GM18909 (cell line): ENCODE measurements at regions not wholly inside any gene's neighbourhood (a gene's known extent, or its start where the extent isn't known, plus 50 kb on each side); places are given as distances from the start of the nearest gene placed in this dataset.
"Not testable (repeated sequence)": the region's sequence is repeated elsewhere in the genome, so short reads cannot be mapped to it uniquely, and the experiment has no call there.

Source experiments
- ATAC-seq: cut with Tn5 transposase; IDR thresholded peaks from one replicate; pipeline ENCODE4 v1.9.1; 2021; ENCODE audit warnings: mild to moderate bottlenecking; ENCODE audit not compliant: unreplicated experiment, poor library complexity

DNA sequence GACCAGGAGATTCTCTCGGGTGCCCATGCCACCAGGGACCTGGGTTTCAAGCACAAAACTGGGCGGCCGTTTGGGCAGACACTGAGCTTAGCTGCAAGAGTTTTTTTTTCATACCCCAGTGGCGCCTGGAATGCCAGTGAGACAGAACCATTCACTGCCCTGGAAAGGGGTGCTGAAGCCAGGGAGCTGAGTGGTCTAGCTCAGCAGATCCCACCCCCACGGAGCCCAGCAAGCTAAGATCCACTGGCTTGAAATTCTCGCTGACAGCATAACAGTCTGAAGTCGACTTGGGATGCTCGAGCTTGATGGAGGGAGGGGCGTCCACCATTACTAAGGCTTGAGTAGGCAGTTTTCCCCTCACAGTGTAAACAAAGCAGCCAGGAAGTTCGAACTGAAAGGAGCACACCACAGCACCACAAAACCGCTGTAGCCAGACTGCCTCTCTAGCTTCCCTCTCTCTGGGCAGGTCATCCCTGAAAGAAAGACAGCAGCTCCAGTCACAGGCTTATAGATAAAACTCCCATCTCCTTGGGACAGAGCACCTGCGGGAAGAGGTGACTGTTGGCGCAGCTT lies 157.7 kb downstream of the GIPC2 start:
- ATAC-seq: not testable (repeated sequence)

DNA sequence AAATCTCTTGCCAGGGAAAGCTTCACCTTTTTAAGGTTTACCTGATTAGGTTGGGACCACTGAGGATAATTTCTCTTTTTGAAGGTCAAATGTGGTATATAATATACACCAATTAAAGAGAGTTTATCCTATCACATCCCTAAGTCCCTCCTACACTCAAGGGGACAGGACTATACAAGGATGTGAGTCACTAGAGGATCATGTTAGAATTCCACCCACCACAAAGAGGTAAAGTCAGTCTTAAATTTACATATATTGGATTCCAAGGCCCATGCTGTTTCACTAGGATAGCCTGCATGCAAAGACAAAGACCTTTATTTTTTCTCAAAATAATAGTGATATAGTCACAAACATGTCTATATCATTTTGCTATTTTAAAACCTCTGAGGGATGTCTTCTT lies 164.4 kb downstream of the GIPC2 start:
- ATAC-seq: no peak

DNA sequence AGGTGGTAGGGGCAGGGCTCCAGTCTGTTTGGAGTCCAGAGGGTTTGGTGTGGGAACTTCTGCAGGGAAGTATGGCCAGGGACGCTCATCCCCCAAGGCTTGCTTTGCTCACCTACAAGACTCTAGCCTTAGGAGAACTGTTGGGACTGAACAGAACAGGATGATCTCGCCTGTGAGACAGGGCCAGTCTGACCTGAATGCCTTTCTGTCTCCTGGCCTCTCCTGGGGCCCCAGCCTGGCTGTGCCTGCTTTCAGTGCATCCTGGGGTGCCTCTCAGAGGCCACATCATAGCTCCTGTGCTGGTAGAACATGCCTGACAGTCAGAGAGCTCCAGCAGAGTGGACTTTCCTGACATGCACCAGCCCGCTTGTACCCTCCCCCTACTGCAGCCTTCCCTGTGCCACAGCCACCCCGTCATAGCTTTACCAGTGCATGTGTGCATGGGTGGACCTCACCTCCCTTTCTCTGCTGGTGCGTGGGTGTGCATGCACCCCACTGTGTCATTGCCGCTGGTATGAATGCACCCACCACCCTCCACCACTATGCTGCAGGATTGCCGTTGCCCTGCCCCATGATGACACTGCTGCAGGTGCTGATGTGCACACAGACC lies 165.8 kb downstream of the GIPC2 start:
- ATAC-seq: no peak

DNA sequence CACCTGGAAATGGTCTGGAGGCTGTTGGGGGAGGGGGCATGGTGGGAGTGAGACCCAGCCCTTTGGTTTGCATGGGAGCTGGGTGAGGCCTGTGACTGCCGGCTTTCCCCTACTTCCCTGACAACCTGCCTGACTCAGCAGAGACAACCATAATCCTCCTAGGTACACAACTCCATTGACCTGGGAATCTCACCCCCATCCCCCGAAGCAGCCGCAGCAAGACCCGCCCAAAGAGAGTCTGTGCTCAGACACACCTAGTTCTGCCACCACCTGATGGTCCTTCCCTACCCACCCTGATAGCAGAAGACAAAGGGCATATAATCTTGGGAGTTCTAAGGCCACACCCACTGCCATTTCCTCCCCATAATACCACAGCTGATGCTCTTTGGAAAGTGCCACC lies 168.6 kb downstream of the GIPC2 start:
- no peak for ATAC-seq

DNA sequence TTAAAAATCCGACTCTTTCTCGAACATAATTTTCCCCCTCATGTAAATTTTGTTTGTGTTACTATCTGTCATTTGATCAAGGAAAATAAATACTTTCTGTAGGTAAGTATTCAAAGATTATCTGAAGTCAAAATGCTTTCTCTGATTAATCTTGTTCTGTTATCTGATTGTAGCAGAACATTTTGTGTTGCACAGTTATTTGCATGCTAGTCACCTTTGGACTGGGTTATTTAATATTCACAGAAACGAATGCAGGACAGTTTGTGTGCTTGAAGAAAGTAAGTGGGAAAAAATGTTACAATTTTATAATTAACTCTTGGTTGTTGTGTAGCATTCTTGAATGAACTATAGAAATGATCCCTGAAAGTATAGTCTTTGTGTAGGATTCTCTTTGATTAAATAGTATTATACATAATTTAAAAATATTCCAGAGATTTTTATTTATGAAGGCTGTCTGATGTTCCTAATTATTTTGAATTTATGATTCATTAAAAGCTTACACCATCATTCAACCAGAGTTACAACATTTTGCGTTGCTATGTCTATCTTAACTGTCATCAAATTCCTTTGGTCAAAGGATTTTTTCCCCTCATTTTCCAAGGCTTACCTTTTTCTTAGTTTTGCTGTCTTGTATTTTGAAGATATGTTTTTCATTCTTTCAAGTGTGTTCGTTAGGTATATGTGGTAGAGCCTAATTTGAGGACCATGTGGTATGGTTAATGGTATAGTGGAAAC lies 176.6 kb downstream of the GIPC2 start:
- no peak for ATAC-seq

DNA sequence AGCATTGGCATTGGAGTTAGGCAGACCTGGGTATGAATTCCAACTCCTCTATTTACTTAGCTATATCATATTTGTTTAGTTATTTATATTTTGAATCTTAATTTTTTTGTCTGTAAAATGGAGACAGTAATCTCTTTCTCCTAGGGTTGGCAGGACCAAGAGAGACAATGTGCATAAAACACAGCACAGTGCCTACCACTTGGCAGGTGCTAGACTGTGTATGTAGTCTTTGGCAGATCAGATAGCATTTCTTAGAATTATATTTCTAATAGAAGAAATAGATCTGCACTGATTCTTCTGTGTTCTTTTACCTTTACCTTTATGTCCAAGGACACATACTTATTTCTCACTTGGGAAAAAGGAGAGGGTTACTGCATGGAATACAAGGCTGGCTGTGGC lies 177.2 kb downstream of the GIPC2 start:
- no peak for ATAC-seq

DNA sequence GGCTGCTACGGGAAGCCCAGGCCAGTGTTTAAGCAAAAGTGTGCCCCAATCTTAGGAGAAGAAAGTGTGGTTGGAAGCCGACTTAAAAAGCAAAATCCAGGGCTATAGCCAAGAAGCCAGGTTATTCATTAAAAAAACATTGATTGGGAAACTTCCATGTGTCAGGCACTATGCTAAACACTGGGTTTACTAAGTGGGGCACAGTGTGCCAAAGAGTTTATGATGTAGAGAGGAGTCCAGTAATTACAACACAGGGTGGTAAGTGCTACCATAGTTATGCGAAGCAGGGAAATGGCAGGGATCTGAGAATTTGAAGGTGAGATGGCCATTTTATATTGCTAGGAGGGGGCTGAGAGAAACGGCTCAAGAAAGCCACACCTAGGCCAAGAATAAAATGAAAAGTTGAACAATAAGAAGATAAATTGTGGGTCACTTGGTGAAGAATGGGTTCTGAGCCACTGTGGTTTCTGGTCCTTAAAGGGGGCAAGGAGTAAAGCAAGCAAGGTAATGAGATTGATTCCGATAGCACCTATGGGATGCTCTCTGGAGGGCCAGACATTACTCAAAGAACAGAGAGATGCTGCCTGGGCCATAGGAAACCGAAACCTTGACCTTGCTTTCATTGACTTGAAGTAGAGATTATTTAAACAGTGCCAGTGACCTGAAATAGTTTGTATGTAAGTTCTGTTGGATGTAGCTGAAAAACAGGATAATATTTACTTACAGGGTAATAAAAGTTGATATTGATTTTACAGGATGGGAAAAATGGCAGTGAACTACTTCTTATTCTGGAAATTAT lies 177.8 kb downstream of the GIPC2 start:
- ATAC-seq: no peak

DNA sequence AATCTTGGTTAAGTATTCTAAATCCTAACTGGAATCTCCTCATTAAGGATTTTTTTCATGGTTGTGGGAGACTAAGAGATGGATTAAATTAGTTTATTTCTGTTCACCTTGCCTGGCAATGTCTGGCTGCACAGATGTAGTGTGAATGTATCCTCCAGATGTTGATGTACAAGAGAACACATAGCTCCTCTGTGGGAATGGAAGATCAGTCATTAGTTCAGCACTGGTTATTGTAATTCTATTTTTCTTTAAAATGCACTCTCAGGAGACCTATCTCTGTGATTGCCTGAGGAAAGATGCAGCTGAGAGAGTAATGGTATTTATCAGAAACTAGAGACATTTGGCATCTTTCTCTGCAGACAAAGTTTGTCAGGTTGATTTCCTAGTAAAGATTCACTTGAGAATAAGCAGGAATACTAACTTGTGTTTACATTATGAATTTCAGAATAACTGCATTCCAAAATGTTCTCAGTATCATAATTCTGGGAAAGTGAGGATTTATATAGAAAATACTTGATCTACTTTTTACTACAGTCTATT lies 178.6 kb downstream of the GIPC2 start:
- no peak for ATAC-seq

DNA sequence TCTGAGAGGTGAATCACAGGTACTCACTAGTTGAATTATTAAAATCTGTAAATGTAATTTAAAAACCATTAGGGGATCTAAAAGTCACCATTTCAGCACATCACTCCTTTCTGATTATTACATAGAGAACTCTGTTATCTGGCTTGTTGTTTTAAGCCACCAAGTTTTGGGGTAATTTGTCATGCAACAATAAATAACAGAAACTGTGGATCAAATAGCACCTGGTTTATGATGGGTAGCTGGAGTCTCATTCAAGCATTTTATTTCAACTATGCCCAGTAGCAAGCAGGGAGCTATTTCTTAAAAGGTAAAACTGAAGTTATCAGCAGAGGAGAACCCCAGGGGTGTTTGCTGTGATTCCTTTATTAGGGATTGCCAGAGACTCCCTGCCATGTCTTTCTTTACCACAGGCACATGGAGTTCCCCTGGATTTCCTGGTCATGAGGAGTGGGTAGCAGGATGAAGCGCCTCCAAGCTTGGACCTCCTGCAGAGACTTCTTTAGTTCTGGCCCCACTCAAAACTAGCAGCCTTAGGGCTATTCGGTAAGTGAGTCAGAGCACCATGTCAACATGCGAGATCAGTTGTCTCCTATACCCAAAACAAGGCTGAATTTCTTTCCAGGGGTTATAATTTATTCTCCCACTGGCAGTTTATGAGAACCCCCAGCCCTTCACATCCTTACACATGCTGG lies 179.2 kb downstream of the GIPC2 start:
- no peak for ATAC-seq

DNA sequence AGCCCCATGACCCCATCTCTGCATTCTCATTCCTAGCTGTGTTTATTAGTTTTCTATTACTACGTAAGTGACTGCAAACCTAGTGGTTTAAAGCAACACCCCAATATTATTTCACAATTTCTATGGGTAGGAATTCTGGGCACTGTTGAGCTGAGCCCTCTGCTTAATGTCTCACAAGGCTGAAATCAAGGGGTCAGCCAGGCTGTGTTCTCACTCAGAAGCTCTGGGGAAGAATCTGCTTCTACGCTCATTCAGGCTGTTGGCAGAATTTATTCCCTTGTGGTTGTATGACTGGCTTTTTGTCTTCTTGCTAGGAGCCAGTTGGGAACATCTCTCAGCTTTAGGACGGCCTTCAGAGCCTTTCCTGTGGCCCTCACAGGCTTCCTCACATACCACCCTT lies 181.0 kb downstream of the GIPC2 start:
- no peak for ATAC-seq

DNA sequence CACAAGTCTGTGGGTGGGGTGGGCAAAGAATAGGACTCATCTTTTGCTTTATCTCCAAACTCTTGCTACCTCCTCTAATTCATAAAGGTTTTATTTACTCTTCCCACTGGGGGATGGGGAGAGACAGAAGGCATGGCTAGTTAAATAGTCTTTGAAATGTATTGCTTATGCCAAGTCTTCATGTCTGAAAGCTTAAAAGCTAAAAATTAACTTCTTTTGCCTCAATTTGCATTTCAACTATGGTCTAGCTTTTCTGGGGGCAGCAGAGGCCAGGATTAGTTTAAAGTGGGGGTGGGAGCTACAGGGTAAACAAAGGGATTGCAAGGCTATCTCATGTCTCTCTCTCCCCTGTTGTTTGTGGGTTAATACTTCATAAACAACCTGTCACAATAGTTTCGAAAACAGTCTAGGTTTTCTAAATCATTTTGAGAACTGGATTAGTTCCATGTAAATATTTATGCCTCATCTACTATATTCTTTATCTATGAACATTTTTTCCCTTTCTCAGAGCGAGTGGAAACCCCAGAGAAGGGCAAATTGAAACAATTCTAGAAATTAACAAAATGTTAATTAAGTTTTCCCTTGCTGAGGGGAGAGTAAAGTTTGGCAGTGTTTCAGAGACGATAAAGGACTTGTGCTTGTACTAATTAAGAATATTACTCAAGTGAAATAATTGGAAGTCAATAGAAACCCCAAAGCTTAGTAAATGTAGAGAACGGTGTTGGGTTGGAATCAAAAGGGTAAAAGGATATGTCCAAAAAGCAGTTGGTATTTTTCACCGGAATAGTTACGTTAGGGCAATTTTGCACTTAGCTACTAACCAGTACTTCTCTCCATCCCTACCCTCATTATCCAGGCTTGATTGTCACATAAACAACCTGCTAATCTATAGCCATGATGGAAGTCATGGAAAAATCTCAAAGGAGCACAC lies 182.2 kb downstream of the GIPC2 start:
- ATAC-seq: no peak

DNA sequence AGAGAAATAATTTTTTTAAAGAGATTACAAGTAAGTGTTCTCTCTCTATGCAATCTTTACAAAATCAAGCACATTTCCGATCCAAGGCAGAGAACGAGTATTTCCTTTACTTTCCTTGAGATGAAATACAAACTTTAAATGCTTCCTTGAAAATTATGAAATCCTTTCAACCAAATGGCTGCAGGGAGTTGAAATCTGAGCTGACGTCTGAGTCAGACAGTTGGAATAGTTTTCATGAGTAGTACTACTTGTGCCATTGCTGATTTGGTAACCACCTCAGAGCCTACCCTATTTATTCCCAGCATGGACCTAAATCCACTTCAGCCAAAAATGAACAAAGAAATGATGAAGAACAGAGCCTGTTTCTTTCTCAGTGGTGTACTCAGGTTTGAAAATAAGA lies 183.6 kb downstream of the GIPC2 start:
- ATAC-seq: no peak

DNA sequence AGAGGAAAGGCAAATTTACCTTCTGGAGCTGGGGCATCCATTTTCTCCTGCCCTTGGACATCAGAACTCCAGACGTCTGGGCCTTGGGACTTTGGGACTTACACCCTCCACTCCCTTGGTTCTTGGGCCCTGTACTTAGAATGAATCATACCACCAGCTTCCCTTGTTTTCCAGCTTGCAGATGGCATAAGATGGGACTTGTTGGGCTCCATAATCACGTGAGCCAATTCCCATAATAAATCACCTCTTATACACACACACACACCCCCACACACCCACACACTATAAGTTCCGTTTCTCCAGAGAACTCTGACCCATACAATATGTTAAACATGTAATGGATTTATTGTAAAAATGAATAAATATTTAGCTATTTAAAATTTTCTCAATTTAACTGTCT lies 185.7 kb downstream of the GIPC2 start:
- no peak for ATAC-seq

DNA sequence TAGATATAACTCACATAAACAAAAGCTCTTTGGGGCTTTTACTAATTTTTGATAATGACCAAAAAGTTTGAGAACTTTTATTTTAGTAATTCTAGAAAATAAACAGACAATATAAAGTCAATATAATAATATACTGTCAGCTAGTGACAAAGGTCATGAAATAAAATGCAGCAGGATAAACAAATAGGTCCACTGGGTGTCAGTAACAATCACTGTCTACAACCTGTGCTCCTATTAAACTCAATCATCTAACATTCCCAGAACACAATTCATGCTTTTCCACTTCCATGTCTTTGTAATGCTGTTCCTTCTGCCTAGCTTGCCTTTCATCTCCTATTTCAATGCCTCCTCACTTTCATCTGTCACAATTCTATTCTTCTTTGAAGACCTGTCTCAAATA lies 186.1 kb downstream of the GIPC2 start:
- no peak for ATAC-seq

DNA sequence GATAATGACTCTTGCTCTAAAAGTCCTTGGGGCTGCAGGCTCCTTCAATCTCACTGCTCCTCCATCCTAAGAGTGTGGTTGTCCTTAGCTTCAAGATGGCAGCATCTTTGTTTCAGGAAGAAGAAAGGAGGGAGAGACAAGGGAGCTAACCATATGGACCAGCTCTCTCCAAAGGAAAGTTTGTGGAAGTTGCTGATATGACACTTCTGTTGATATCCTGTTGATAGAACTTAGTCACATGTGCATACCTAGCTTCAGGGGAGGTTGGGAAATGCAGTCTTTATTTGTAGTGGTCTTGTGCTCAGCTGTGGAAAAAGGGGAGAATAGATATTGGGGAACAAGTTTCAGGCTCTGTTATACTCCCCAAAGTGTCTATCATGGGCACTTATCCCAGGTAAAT lies 186.9 kb downstream of the GIPC2 start:
- ATAC-seq: no peak

DNA sequence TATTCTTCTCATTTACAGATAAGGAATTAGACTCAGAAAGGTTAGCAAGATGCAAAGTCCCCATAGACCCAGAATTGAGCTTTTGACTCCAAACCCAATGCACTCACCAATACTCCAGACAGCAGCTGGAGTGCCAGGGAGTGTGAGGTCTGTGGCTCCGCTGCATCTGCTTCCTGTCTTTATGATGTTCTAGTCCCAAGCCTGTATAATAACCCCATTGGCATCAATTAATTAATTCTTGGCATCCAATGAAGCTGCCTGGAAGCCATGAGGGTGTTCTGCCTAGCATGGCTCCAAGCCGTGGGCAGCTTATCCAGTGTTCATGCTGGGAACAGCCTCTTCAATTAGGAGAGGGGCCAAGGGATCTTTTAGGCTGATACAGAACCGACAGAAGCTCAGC lies 188.7 kb downstream of the GIPC2 start:
- no peak for ATAC-seq

DNA sequence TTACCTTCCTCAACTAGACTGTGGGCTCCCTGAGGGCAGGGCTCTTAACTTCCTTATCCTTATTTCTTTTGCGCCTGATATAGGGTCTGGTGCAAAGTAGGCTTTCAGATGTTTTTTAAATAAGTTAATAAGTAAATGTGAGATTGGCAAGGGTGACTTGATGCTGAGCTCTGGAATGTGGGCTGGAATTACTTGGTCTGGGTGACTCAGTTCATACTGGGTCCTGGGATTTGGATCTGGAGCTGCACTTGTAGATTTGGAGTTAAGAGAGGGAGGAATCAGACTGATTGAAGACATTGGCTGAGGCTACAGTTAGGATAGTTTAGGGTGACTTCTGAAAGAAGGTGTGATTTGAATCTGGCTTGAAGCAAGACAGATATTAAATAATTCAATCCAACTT lies 190.9 kb downstream of the GIPC2 start:
- no peak for ATAC-seq

DNA sequence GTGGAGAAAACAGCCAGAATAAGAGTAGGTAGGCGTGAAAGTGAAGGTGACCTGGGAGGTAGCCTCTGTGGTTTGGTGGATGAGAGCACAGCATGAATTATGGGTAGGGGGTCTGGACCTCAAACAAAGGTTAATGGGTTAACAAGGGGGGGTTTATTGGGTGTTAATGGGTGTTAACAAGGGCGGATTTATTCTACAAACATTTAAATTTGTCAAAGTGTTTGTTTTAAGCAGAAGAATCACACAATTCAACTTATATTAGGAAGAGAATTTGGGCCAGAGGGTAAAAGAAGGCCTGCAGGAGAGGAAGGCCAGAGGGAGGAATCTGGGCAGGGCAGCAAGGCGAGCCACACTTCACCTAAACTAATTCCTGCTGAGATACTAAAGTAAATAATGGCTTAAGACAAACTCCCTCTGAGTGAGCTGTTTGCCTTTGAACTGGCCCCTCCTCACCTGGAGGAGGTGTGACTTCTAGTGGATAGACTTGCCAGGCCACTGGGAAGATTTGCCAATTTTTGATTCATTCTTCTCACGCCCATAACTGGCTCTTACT lies 191.7 kb downstream of the GIPC2 start:
- ATAC-seq: no peak

DNA sequence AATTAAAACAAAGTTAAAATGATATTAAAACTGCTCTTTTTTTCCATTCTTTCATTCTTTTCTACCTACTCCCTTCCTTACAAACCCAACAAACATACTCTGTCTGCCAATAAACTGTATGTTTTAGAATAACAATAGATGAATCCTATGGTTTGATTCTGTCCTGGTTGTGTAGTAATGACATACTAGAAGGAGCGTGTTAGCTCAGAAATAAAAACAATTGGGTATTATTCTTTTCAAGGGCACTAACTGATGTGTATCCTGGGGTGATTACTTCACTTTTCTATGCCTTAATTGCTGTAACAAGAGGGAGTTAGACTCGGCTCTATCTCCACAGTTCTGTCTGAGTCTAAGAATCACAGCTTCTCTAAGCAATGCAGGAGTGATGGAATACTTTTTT lies 194.4 kb downstream of the GIPC2 start:
- ATAC-seq: no peak
